ENCODE measurements at regions not wholly inside any gene's neighbourhood (a gene's known extent, or its start where the extent isn't known, plus 50 kb on each side); places are given as distances from the start of the nearest gene placed in this dataset.

DNA sequence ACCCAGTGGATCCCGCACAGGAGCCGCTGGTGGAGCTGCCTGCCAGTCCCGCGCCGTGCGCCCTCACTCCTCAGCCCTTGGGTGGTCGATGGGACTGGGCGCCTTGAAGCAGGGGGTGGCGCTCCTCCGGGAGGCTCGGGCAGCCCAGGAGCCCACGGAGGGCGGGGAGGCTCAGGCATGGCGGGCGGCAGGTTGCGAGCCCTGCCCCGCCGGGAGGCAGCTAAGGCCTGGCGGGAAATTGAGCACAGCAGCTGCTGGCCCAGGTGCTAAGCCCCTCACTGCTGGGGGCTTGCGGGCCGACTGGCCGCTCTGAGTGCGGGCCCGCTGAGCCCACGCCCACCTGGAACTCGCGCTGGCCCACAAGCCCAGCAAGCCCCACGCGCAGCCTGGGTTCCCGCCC, 127.1 kb upstream of the TMEM164 start:
- TF ChIP-seq POLR2A (IDR thresholded peaks at IDR 0.05; ENCODE audit: low read depth, low read length), result no peak
- no peak for TF ChIP-seq POLR2AphosphoS5 (IDR thresholded peaks at IDR 0.05; ENCODE audit: low read depth, low read length)
- TF ChIP-seq TAF1 (IDR thresholded peaks at IDR 0.05; ENCODE audit: borderline replicate concordance, low read depth, low read length), result no peak

Measured in GM12892 (cell line).